GM12878 (cell line): ENCODE measurements at regions not wholly inside any gene's neighbourhood (a gene's known extent, or its start where the extent isn't known, plus 50 kb on each side); places are given as distances from the start of the nearest gene placed in this dataset.

Source experiments
- ATAC-seq: fragments of 200-7000 bp; cut with Tn5 transposase; 3 replicates; pipeline ENCODE4 v1.9.1; 2020; ENCODE audit warnings: mild to moderate bottlenecking, moderate library complexity
- BruUV-seq: library from RNA; stranded (reverse); fragments of 400-500 nt; replicated peaks from 2 replicates; lab custom pipeline; 2021; lab: Mats Ljungman, UMichigan
- CTCF ChIA-PET: fragments of 300-600 bp; sonication (Branson Sonifier 250); formaldehyde crosslinking; extraction: SDS; loops from one replicate; lab custom pipeline; 2021; ENCODE audit warnings: inconsistent platforms; lab: Yijun Ruan, JAX
- POLR2A ChIA-PET: fragments of 350-600 bp; formaldehyde crosslinking; extraction: SDS; loops from one replicate; lab custom pipeline; 2021; ENCODE audit warnings: inconsistent platforms; lab: Charles Lee
- RAD21 ChIA-PET: fragments of 300-600 bp; sonication (Branson Sonifier 250); formaldehyde crosslinking; loops from one replicate; lab custom pipeline; 2023; ENCODE audit warnings: antibody characterized with exemption; ENCODE audit not compliant: unreplicated experiment; lab: Charles Lee
- SMC1A ChIA-PET: fragments of 300-600 bp; sonication (Branson Sonifier 250); formaldehyde crosslinking; loops from one replicate; lab custom pipeline; 2023; ENCODE audit not compliant: unreplicated experiment, uncharacterized antibody; lab: Charles Lee
- DNase-seq: peaks from one replicate; pipeline ENCODE4 v3.0.0-alpha.2; 2011; ENCODE audit warnings: low read depth, low spot score
- FAIRE-seq: peaks from 3 replicates; lab custom pipeline; 2011; peaks lifted over from hg19 to GRCh38; lab: Jason Lieb, UNC
- H2AFZ ChIP-seq: 2 replicates; pipeline ENCODE4 v1.6.0; 2011; ENCODE audit warnings: low read depth, low read length, control low read depth; ENCODE audit not compliant: control insufficient read depth
- H3K27ac ChIP-seq: 2 replicates; pipeline ENCODE4 v1.5.1; 2011; ENCODE audit warnings: control low read depth; ENCODE audit not compliant: control insufficient read depth, insufficient read depth
- H3K27me3 ChIP-seq, 2 experiments: replicated peaks in 1 of 2; 2 replicates each; pipeline versions ENCODE4 v1.6.0 to v1.6.1; 2011; ENCODE audit warnings: low read length in 1 of 2; ENCODE audit not compliant: control insufficient read depth in 2 of 2, insufficient read depth in 2 of 2
- H3K36me3 ChIP-seq, 2 experiments: 2 replicates each; pipeline ENCODE4 v1.5.1; 2011; ENCODE audit warnings: low read length in 1 of 2; ENCODE audit not compliant: control insufficient read depth in 2 of 2, insufficient read depth in 2 of 2
- H3K4me1 ChIP-seq: 2 replicates; pipeline ENCODE4 v1.6.1; 2011; ENCODE audit warnings: mild to moderate bottlenecking, low read length, moderate library complexity, mixed read lengths; ENCODE audit not compliant: control insufficient read depth, insufficient read depth
- H3K4me2 ChIP-seq: 2 replicates; pipeline ENCODE4 v1.6.0; 2011; ENCODE audit warnings: control low read depth; ENCODE audit not compliant: control insufficient read depth, insufficient read depth
- H3K4me3 ChIP-seq: fragments of 200-600 bp; sonication (generic); 2 replicates; pipeline ENCODE4 v1.5.1; 2016
- H3K79me2 ChIP-seq: 2 replicates; pipeline ENCODE4 v1.6.0; 2011; ENCODE audit warnings: low read length; ENCODE audit not compliant: control insufficient read depth, insufficient read depth
- H3K9ac ChIP-seq: 2 replicates; pipeline ENCODE4 v1.8.0; 2011; ENCODE audit warnings: low read length, control low read depth, mixed read lengths; ENCODE audit not compliant: control insufficient read depth, insufficient read depth
- H3K9me3 ChIP-seq: replicated peaks from 3 replicates; pipeline ENCODE4 v1.5.1; 2011; ENCODE audit warnings: mild to moderate bottlenecking, low read length; ENCODE audit not compliant: control insufficient read depth, insufficient read depth
- H4K20me1 ChIP-seq: 2 replicates; pipeline ENCODE4 v1.6.0; 2011; ENCODE audit not compliant: control insufficient read depth, insufficient read depth
- ASH2L ChIP-seq: fragments of 300-600, 200-600 bp; sonication (generic); IDR thresholded peaks from 2 replicates; pipeline ENCODE4 v1.6.1; 2017; ENCODE audit warnings: low read depth, mild to moderate bottlenecking, borderline replicate concordance
- BCL11A ChIP-seq: IDR thresholded peaks from 2 replicates; pipeline ENCODE4 v1.6.1; 2011; ENCODE audit warnings: low read depth, low read length
- HCFC1 ChIP-seq: fragments of 150-350 bp; IDR thresholded peaks from 2 replicates; pipeline ENCODE4 v1.6.1; 2014; ENCODE audit warnings: low read length
- IRF4 ChIP-seq: IDR thresholded peaks from 2 replicates; pipeline ENCODE4 v1.6.1; 2011; ENCODE audit warnings: low read depth, low read length
- RAD51 ChIP-seq: fragments of 450-650 bp; IDR thresholded peaks from 2 replicates; pipeline ENCODE4 v1.6.1; 2016; ENCODE audit warnings: moderate library complexity, mild to moderate bottlenecking, inconsistent platforms
- RFX5 ChIP-seq: IDR thresholded peaks from 2 replicates; pipeline ENCODE4 v1.6.1; 2011; ENCODE audit warnings: low read depth, low read length, improper control_type of control experiment
- ZNF217 ChIP-seq: fragments of 450-650 bp; IDR thresholded peaks from 2 replicates; pipeline ENCODE4 v1.6.1; 2017; ENCODE audit warnings: antibody characterized with exemption, mild to moderate bottlenecking
- in situ Hi-C: fragments of 300-500 bp; cut with MboI; formaldehyde crosslinking; loops from 9 replicates; pipeline ENCODE4 v1.14.3; 2018; ENCODE audit warnings: mixed read lengths
- intact Hi-C: fragments of 100-400 bp; cut with micrococcal nuclease; formaldehyde crosslinking; loops from one replicate; pipeline ENCODE4 v1.14.2; 2022; ENCODE audit not compliant: unreplicated experiment
- TF ChIP-seq, protein P1 (sequence below): fragments of 150-350 bp; IDR thresholded peaks from 2 replicates; pipeline ENCODE4 v1.6.1; 2016; ENCODE audit warnings: low read depth, low read length
- TF ChIP-seq, protein P2 (sequence below): IDR thresholded peaks from 2 replicates; pipeline ENCODE4 v1.6.1; 2012; ENCODE audit warnings: improper control_type of control experiment, low read depth, low read length; ENCODE audit not compliant: insufficient replicate concordance
- TF ChIP-seq, protein P3 (sequence below): fragments of 450-650 bp; formaldehyde crosslinking; IDR thresholded peaks from 2 replicates; pipeline ENCODE4 v1.5.0; 2022; ENCODE audit warnings: mild to moderate bottlenecking, missing genetic modification characterization

DNA sequence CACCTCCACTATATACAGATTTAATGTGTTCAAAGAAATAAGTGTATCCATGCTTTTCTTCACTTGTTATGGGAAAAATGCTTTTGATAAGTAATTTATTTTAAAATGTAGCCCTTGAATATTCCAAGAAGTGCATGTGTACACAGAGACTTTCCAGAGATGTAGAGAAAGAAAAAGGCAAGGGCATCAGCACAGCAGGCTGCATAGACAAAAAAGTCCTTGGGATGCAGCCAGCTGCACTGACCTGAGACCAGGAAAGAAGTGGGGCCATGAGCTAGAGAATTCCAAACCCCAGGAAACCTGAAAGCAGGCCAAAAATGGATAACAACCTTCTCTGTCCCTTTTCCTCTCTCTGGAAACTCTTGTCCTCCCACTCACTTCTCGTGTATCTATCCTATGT, 51.6 kb upstream of the PRDM8 start (continued):
- TF ChIP-seq, protein P1, sequence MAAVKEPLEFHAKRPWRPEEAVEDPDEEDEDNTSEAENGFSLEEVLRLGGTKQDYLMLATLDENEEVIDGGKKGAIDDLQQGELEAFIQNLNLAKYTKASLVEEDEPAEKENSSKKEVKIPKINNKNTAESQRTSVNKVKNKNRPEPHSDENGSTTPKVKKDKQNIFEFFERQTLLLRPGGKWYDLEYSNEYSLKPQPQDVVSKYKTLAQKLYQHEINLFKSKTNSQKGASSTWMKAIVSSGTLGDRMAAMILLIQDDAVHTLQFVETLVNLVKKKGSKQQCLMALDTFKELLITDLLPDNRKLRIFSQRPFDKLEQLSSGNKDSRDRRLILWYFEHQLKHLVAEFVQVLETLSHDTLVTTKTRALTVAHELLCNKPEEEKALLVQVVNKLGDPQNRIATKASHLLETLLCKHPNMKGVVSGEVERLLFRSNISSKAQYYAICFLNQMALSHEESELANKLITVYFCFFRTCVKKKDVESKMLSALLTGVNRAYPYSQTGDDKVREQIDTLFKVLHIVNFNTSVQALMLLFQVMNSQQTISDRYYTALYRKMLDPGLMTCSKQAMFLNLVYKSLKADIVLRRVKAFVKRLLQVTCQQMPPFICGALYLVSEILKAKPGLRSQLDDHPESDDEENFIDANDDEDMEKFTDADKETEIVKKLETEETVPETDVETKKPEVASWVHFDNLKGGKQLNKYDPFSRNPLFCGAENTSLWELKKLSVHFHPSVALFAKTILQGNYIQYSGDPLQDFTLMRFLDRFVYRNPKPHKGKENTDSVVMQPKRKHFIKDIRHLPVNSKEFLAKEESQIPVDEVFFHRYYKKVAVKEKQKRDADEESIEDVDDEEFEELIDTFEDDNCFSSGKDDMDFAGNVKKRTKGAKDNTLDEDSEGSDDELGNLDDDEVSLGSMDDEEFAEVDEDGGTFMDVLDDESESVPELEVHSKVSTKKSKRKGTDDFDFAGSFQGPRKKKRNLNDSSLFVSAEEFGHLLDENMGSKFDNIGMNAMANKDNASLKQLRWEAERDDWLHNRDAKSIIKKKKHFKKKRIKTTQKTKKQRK = no peak
- no peak for TF ChIP-seq HCFC1
- no peak for TF ChIP-seq RAD51

DNA sequence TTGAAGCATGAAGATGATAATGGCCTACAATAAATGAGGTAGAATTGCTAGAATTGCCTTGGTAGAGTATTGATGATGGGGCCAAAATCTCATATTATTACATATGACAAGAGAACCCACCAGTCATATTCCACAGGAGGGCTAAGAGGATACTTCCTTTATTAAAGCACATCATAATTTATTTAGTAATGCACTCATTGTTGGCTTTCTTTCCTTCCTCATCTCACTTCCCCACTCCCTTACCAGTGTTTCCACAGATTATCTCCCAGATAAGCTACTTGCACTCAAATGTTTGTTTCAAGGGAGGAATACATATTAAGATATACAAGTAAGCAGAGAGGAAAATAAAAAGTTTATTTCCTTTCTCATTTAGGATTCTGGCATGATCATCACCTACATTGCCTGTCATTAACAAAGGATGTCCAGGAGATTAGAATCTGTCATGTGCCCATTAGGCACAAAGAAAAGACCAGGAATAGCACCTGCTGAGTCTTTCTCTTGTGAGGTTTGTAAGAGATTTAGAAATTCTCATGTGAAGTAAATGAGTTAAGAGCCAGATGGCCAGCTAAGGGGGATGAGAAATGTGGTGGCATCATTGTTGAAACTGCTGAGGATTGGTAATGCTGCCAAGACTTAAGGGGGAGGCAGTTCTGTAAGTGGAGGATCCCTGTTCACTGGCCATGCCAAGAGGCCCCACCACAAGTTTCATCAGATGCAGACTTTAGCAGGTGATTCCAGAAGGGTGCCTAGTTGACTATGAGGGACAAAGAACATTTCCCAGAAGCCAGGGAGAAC, 52.4 kb upstream of the PRDM8 start:
- RAD21 ChIA-PET = no interaction called here
- H3K9ac ChIP-seq = no peak overlapping the region
- FAIRE-seq (no peak), DNase-seq (no peak), ATAC-seq (no peak)
- H2AFZ ChIP-seq = no peak overlapping the region
- no peak overlapping the region for H3K4me2 ChIP-seq
- no peak overlapping the region for H3K27ac ChIP-seq
- H3K9me3 ChIP-seq = no peaks in the 10 kb centered on the region
- H3K79me2 ChIP-seq = no peaks in the 10 kb centered on the region
- no peak overlapping the region for H3K4me3 ChIP-seq
- no peaks in the 10 kb centered on the region for H3K36me3 ChIP-seq
- POLR2A ChIA-PET = no interaction called here
- no peaks in the 10 kb centered on the region for H3K27me3 ChIP-seq
- no peaks in the 10 kb centered on the region for H3K4me1 ChIP-seq
- in situ Hi-C loops (no loop called here), intact Hi-C loops (no loop called here)
- H4K20me1 ChIP-seq = no peaks in the 10 kb centered on the region
- SMC1A ChIA-PET = no interaction called here
- CTCF ChIA-PET = no interaction called here
- no TSS peak for BruUV-seq
- no peak for TF ChIP-seq BCL11A
- TF ChIP-seq ASH2L = no peak
- no peak for TF ChIP-seq RFX5
- no peak for TF ChIP-seq ZNF217
- TF ChIP-seq, protein P2, sequence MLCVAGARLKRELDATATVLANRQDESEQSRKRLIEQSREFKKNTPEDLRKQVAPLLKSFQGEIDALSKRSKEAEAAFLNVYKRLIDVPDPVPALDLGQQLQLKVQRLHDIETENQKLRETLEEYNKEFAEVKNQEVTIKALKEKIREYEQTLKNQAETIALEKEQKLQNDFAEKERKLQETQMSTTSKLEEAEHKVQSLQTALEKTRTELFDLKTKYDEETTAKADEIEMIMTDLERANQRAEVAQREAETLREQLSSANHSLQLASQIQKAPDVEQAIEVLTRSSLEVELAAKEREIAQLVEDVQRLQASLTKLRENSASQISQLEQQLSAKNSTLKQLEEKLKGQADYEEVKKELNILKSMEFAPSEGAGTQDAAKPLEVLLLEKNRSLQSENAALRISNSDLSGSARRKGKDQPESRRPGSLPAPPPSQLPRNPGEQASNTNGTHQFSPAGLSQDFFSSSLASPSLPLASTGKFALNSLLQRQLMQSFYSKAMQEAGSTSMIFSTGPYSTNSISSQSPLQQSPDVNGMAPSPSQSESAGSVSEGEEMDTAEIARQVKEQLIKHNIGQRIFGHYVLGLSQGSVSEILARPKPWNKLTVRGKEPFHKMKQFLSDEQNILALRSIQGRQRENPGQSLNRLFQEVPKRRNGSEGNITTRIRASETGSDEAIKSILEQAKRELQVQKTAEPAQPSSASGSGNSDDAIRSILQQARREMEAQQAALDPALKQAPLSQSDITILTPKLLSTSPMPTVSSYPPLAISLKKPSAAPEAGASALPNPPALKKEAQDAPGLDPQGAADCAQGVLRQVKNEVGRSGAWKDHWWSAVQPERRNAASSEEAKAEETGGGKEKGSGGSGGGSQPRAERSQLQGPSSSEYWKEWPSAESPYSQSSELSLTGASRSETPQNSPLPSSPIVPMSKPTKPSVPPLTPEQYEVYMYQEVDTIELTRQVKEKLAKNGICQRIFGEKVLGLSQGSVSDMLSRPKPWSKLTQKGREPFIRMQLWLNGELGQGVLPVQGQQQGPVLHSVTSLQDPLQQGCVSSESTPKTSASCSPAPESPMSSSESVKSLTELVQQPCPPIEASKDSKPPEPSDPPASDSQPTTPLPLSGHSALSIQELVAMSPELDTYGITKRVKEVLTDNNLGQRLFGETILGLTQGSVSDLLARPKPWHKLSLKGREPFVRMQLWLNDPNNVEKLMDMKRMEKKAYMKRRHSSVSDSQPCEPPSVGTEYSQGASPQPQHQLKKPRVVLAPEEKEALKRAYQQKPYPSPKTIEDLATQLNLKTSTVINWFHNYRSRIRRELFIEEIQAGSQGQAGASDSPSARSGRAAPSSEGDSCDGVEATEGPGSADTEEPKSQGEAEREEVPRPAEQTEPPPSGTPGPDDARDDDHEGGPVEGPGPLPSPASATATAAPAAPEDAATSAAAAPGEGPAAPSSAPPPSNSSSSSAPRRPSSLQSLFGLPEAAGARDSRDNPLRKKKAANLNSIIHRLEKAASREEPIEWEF = no peak
- TF ChIP-seq IRF4 = no peak
- no peak for TF ChIP-seq HCFC1
- TF ChIP-seq, protein P3, sequence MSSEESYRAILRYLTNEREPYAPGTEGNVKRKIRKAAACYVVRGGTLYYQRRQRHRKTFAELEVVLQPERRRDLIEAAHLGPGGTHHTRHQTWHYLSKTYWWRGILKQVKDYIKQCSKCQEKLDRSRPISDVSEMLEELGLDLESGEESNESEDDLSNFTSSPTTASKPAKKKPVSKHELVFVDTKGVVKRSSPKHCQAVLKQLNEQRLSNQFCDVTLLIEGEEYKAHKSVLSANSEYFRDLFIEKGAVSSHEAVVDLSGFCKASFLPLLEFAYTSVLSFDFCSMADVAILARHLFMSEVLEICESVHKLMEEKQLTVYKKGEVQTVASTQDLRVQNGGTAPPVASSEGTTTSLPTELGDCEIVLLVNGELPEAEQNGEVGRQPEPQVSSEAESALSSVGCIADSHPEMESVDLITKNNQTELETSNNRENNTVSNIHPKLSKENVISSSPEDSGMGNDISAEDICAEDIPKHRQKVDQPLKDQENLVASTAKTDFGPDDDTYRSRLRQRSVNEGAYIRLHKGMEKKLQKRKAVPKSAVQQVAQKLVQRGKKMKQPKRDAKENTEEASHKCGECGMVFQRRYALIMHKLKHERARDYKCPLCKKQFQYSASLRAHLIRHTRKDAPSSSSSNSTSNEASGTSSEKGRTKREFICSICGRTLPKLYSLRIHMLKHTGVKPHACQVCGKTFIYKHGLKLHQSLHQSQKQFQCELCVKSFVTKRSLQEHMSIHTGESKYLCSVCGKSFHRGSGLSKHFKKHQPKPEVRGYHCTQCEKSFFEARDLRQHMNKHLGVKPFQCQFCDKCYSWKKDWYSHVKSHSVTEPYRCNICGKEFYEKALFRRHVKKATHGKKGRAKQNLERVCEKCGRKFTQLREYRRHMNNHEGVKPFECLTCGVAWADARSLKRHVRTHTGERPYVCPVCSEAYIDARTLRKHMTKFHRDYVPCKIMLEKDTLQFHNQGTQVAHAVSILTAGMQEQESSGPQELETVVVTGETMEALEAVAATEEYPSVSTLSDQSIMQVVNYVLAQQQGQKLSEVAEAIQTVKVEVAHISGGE (CRISPR knock-in tag) = no peak
